Stomach (tissue), 4 donors: ENCODE measurements at regions not wholly inside any gene's neighbourhood (a gene's known extent, or its start where the extent isn't known, plus 50 kb on each side); places are given as distances from the start of the nearest gene placed in this dataset.

Experiments used
- CTCF ChIP-seq, 7 experiments: fragments of 450-650 bp in 4 of 7; fragments of 200-600 bp in 3 of 7; sonication (generic) in 3 of 7; IDR thresholded peaks; one replicate each; pipeline ENCODE4 v1.5.1; 2016 to 2019; ENCODE audit warnings: antibody characterized with exemption in 7 of 7, control low read depth in 2 of 7, mild to moderate bottlenecking in 1 of 7
- EP300 ChIP-seq: sonication (generic); formaldehyde crosslinking; IDR thresholded peaks from one replicate; pipeline ENCODE4 v1.6.1; 2017; ENCODE audit warnings: antibody characterized with exemption
- POLR2A ChIP-seq, 4 donors: fragments of 450-650 bp; IDR thresholded peaks; one replicate each; pipeline ENCODE4 v1.6.1; 2016; ENCODE audit warnings: antibody characterized with exemption in 4 of 4, control low read depth in 2 of 4, mild to moderate bottlenecking in 1 of 4, moderate library complexity in 1 of 4

GRCh38 chrX:124467202-124467601, 120.8 kb downstream of the SH2D1A start:
- TF ChIP-seq POLR2A (IDR thresholded peaks at IDR 0.05) (no peak), CTCF (IDR thresholded peaks at IDR 0.05) (no peak), EP300 (no peak)
